GM12891 (cell line): ENCODE measurements at regions not wholly inside any gene's neighbourhood (a gene's known extent, or its start where the extent isn't known, plus 50 kb on each side); places are given as distances from the start of the nearest gene placed in this dataset.

Experiments
- PAX5 ChIP-seq: IDR thresholded peaks from 2 replicates; pipeline ENCODE4 v1.6.1; 2011; ENCODE audit warnings: low read length, moderate library complexity, mild to moderate bottlenecking; ENCODE audit not compliant: insufficient read depth, severe bottlenecking
- POLR2A ChIP-seq: IDR thresholded peaks from 2 replicates; pipeline ENCODE4 v1.6.1; 2011; ENCODE audit warnings: low read depth, low read length, control low read depth
- POLR2AphosphoS5 ChIP-seq: IDR thresholded peaks from 2 replicates; pipeline ENCODE4 v1.6.1; 2011; ENCODE audit warnings: low read depth, low read length, control low read depth
- POU2F2 ChIP-seq: IDR thresholded peaks from 2 replicates; pipeline ENCODE4 v1.6.1; 2011; ENCODE audit warnings: low read depth, mild to moderate bottlenecking, control low read depth, low read length, moderate library complexity
- SPI1 ChIP-seq: IDR thresholded peaks from 2 replicates; pipeline ENCODE4 v1.6.1; 2011; ENCODE audit warnings: low read depth, low read length, control low read depth
- TAF1 ChIP-seq: IDR thresholded peaks from 2 replicates; pipeline ENCODE4 v1.6.1; 2011; ENCODE audit warnings: low read depth, low read length, control low read depth

- TF ChIP-seq POLR2AphosphoS5 (no peak), POLR2A (no peak), POU2F2 (no peak), TAF1 (no peak), PAX5 (no peak), SPI1 (no peak)
These were observed 236.5 kb upstream of the ZMIZ1 start for GRCh38 chr10:78832281-78832680.
